Endodermal cell (in vitro differentiated cells): ENCODE measurements at regions not wholly inside any gene's neighbourhood (a gene's known extent, or its start where the extent isn't known, plus 50 kb on each side); places are given as distances from the start of the nearest gene placed in this dataset.

Experiments used
- DNase-seq: peaks from one replicate; pipeline ENCODE4 v3.0.0-alpha.2; 2017
- H3K27ac ChIP-seq: 2 replicates; pipeline ENCODE4 v1.5.1; 2013; ENCODE audit warnings: mild to moderate bottlenecking, low read depth, low read length, moderate library complexity
- H3K27me3 ChIP-seq: 2 replicates; pipeline ENCODE4 v1.6.1; 2013; ENCODE audit warnings: mild to moderate bottlenecking, low read length, moderate library complexity; ENCODE audit not compliant: insufficient read depth, control insufficient read depth, poor library complexity, severe bottlenecking
- H3K36me3 ChIP-seq: 2 replicates; pipeline ENCODE4 v1.7.0; 2013; ENCODE audit warnings: mild to moderate bottlenecking, low read length, moderate library complexity; ENCODE audit not compliant: control insufficient read depth, insufficient read depth
- H3K4me1 ChIP-seq: one replicate; pipeline ENCODE4 v1.7.0; 2013; ENCODE audit warnings: low read length; ENCODE audit not compliant: control insufficient read depth, insufficient read depth
- H3K4me3 ChIP-seq: 2 replicates; pipeline ENCODE4 v1.5.1; 2013; ENCODE audit warnings: mild to moderate bottlenecking, low read length, moderate library complexity
- H3K9ac ChIP-seq: 2 replicates; pipeline ENCODE4 v1.6.1; 2013; ENCODE audit warnings: mild to moderate bottlenecking, low read length, moderate library complexity; ENCODE audit not compliant: poor library complexity, severe bottlenecking; ENCODE audit errors: extremely low read depth
- H3K9me3 ChIP-seq: 2 replicates; pipeline ENCODE4 v1.6.1; 2013; ENCODE audit warnings: mild to moderate bottlenecking, low read length, moderate library complexity; ENCODE audit not compliant: control insufficient read depth
- H3K27ac Mint-ChIP-seq: 2 replicates; pipeline ENCODE4 v1.8.0; 2020; ENCODE audit warnings: mixed read lengths
- H3K27me3 Mint-ChIP-seq: 2 replicates; pipeline ENCODE4 v1.8.0; 2021; ENCODE audit warnings: mild to moderate bottlenecking, mixed read lengths; ENCODE audit not compliant: insufficient read depth
- H3K36me3 Mint-ChIP-seq: 2 replicates; pipeline ENCODE4 v1.8.0; 2020; ENCODE audit warnings: low read depth, mixed read lengths
- H3K4me1 Mint-ChIP-seq: 2 replicates; pipeline ENCODE4 v1.8.0; 2020; ENCODE audit warnings: mixed read lengths
- H3K4me3 Mint-ChIP-seq: 2 replicates; pipeline ENCODE4 v1.8.0; 2020; ENCODE audit warnings: mild to moderate bottlenecking, moderate library complexity, mixed read lengths
- H3K9me3 Mint-ChIP-seq: 2 replicates; pipeline ENCODE4 v1.8.0; 2020; ENCODE audit warnings: mild to moderate bottlenecking, mixed read lengths
- WGBS, 2 experiments: methylation state at CpG; one replicate each; pipeline versions ENCODE4 v1.1.5 to v1.1.7; 2013; ENCODE audit warnings: missing lambda C conversion rate in 2 of 2, mixed read lengths in 1 of 2; ENCODE audit not compliant: insufficient coverage in 1 of 2, insufficient read length in 1 of 2; 5-methylcytosine and 5-hydroxymethylcytosine counted together
- TF ChIP-seq, protein P1 (sequence below): fragments of 200-600 bp; sonication (generic); conservative IDR thresholded peaks from 2 replicates; pipeline ENCODE4 v1.5.0; 2021; ENCODE audit warnings: antibody characterized with exemption, mild to moderate bottlenecking

DNA sequence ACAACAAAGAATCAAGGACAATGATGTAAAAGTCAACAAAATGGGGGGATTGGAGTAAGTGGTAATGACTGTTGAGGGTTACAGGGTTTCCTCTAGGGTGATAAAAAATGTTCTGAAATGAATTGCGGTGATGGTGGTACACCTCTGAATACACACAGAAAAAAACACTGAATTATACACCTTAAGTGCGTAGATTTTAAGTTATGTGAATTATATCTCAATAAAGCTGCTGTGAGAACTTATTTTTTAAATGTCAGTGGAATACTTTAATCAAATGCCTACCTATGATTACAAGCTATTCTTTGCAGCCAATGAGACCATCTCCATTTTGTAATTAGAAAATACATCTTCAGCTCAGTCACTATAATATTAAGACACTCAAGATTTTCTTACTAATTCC lies 53.5 kb downstream of the ZNF608 start:
- 100% methylated on average over 1 of the region's 2 CpGs; no CpG with 5 or more reads in 1 of the 2 experiments for WGBS, 2 experiments
- no peak overlapping the region for H3K4me3 Mint-ChIP-seq
- peaks cover 67% of the 10 kb centered on the region for H3K36me3 Mint-ChIP-seq
- H3K4me1 Mint-ChIP-seq: peaks cover 31% of the 10 kb centered on the region
- TF ChIP-seq, protein P1, sequence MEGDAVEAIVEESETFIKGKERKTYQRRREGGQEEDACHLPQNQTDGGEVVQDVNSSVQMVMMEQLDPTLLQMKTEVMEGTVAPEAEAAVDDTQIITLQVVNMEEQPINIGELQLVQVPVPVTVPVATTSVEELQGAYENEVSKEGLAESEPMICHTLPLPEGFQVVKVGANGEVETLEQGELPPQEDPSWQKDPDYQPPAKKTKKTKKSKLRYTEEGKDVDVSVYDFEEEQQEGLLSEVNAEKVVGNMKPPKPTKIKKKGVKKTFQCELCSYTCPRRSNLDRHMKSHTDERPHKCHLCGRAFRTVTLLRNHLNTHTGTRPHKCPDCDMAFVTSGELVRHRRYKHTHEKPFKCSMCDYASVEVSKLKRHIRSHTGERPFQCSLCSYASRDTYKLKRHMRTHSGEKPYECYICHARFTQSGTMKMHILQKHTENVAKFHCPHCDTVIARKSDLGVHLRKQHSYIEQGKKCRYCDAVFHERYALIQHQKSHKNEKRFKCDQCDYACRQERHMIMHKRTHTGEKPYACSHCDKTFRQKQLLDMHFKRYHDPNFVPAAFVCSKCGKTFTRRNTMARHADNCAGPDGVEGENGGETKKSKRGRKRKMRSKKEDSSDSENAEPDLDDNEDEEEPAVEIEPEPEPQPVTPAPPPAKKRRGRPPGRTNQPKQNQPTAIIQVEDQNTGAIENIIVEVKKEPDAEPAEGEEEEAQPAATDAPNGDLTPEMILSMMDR: no peak
- Histone ChIP-seq H3K4me1 (peaks cover 3% of the 10 kb centered on the region), H3K27ac (no peak overlapping the region), H3K9me3 (no peaks in the 10 kb centered on the region), H3K36me3 (peaks cover 78% of the 10 kb centered on the region), H3K27me3 (no peaks in the 10 kb centered on the region), H3K9ac (no peak overlapping the region), H3K4me3 (no peak overlapping the region)
- no peak for DNase-seq
- H3K27ac Mint-ChIP-seq: no peak overlapping the region
- H3K9me3 Mint-ChIP-seq: no peaks in the 10 kb centered on the region
- H3K27me3 Mint-ChIP-seq: no peaks in the 10 kb centered on the region

DNA sequence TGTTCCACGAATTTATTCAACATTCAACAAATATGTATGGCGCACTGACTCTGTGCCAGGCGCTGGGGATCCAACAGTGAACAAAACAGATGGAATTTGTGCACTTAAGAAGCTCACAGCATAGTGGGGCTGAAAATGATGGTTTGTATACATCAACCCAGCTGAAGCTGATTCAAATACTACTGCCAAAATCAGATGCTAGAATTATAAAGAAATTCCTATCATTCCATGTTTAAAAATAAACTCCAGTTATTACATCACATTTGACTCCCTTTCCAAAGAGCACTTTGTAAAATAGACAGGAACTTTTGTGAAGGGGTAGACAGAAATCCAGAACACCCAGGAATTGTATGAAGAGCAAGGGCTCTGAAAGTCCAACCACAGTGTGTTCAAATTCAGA lies 54.1 kb downstream of the ZNF608 start:
- Histone ChIP-seq H3K4me3 (no peak overlapping the region), H3K27me3 (no peaks in the 10 kb centered on the region), H3K9me3 (no peaks in the 10 kb centered on the region), H3K27ac (no peak overlapping the region), H3K4me1 (peaks cover 5% of the 10 kb centered on the region), H3K9ac (no peak overlapping the region), H3K36me3 (peaks cover 78% of the 10 kb centered on the region)
- Mint-ChIP-seq H3K27ac (no peak overlapping the region), H3K27me3 (no peaks in the 10 kb centered on the region), H3K36me3 (peaks cover 67% of the 10 kb centered on the region), H3K9me3 (no peaks in the 10 kb centered on the region), H3K4me1 (peaks cover 29% of the 10 kb centered on the region), H3K4me3 (no peak overlapping the region)
- TF ChIP-seq, protein P1: no peak
- DNase-seq: no peak
- WGBS, 2 experiments: 98% methylated on average over 3 of the region's 3 CpGs; no CpG with 5 or more reads in 1 of the 2 experiments

DNA sequence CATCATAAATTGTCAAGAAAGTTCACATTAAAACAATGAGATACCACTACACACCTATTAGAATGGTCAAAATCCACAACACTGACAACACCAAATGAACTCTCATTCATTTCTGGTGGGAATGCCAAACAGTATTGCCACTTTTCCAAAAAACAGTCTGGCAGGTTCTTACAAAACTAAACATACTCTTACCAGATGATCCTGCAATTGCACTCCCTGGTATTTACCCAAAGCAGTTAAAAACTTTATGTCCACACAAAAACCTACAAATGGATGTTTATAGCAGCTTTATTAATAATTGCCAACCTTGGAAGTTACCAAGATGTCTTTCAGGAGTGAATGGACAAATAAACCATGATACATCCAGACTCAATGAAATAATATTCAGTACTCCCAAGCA lies 56.8 kb downstream of the ZNF608 start:
- TF ChIP-seq, protein P1: no peak
- H3K27ac Mint-ChIP-seq: no peak overlapping the region
- no peaks in the 10 kb centered on the region for H3K9me3 ChIP-seq
- DNase-seq: no peak
- no peak overlapping the region for H3K4me3 ChIP-seq
- peaks cover 47% of the 10 kb centered on the region for H3K36me3 Mint-ChIP-seq
- H3K4me3 Mint-ChIP-seq: no peak overlapping the region
- H3K9ac ChIP-seq: no peak overlapping the region
- H3K27ac ChIP-seq: no peak overlapping the region
- H3K36me3 ChIP-seq: peaks cover 66% of the 10 kb centered on the region
- H3K27me3 ChIP-seq: no peaks in the 10 kb centered on the region
- H3K4me1 ChIP-seq: peaks cover 24% of the 10 kb centered on the region
- H3K4me1 Mint-ChIP-seq: peaks cover 45% of the 10 kb centered on the region
- H3K9me3 Mint-ChIP-seq: no peaks in the 10 kb centered on the region
- no peaks in the 10 kb centered on the region for H3K27me3 Mint-ChIP-seq
